ENCODE measurements at regions not wholly inside any gene's neighbourhood (a gene's known extent, or its start where the extent isn't known, plus 50 kb on each side); places are given as distances from the start of the nearest gene placed in this dataset.

- no peak for TF ChIP-seq CTCF (IDR thresholded peaks at IDR 0.05)
- no peak for TF ChIP-seq EZH2phosphoT487 (IDR thresholded peaks at IDR 0.05)
These were observed 1294.9 kb upstream of the CITED2 start for GRCh38 chr6:140669321-140669720.
